Spleen (tissue), 11 donors: ENCODE measurements at regions not wholly inside any gene's neighbourhood (a gene's known extent, or its start where the extent isn't known, plus 50 kb on each side); places are given as distances from the start of the nearest gene placed in this dataset.

ENCODE experiments used
- DNase-seq: peaks from one replicate; pipeline ENCODE4 v3.0.0-alpha.2; 2020
- H3K27ac ChIP-seq, 8 donors: fragments of 200-600 bp; sonication (generic) in 7 of 8; 1 replicate in 4 of 8; 2 replicates in 4 of 8; pipeline versions ENCODE4 v1.5.0 to v1.8.0; 2016 to 2021; ENCODE audit warnings: inconsistent platforms in 4 of 8, mild to moderate bottlenecking in 4 of 8, moderate library complexity in 1 of 8
- H3K27me3 ChIP-seq, 7 donors: fragments of 200-600 bp; sonication (generic) in 6 of 7; replicated peaks in 1 of 7; 1 replicate in 4 of 7; 2 replicates in 3 of 7; pipeline versions ENCODE4 v1.5.0 to v1.8.0; 2016 to 2021; ENCODE audit warnings: inconsistent platforms in 3 of 7, mild to moderate bottlenecking in 1 of 7
- H3K36me3 ChIP-seq, 6 donors: fragments of 200-600 bp; sonication (generic) in 5 of 6; 1 replicate in 4 of 6; 2 replicates in 2 of 6; pipeline versions ENCODE4 v1.5.0 to v1.8.0; 2016 to 2021; ENCODE audit warnings: inconsistent platforms in 2 of 6
- H3K4me1 ChIP-seq, 6 donors: fragments of 200-600 bp; sonication (generic) in 5 of 6; 1 replicate in 3 of 6; 2 replicates in 3 of 6; pipeline versions ENCODE4 v1.5.0 to v1.8.0; 2016 to 2021; ENCODE audit warnings: inconsistent platforms in 3 of 6
- H3K4me3 ChIP-seq, 8 donors: fragments of 200-600 bp; sonication (generic) in 7 of 8; 1 replicate in 4 of 8; 2 replicates in 4 of 8; pipeline versions ENCODE4 v1.5.0 to v1.8.0; 2016 to 2021; ENCODE audit warnings: inconsistent platforms in 4 of 8, mild to moderate bottlenecking in 4 of 8, moderate library complexity in 2 of 8
- H3K9me3 ChIP-seq, 8 donors: fragments of 200-600 bp; sonication (generic) in 7 of 8; 1 replicate in 4 of 8; 2 replicates in 4 of 8; pipeline versions ENCODE4 v1.5.0 to v1.8.0; 2016 to 2021; ENCODE audit warnings: inconsistent platforms in 4 of 8
- CTCF ChIP-seq, 11 experiments: fragments of 200-600 bp in 7 of 11; fragments of 450-650 bp in 4 of 11; sonication (generic) in 4 of 11; IDR thresholded peaks in 8 of 11; conservative IDR thresholded peaks in 3 of 11; 1 replicate in 7 of 11; 2 replicates in 4 of 11; pipeline versions ENCODE4 v1.4.0 to v1.8.0; 2016 to 2021; ENCODE audit warnings: antibody characterized with exemption in 11 of 11, inconsistent platforms in 4 of 11, mild to moderate bottlenecking in 1 of 11
- POLR2A ChIP-seq, 3 donors: fragments of 450-650 bp; IDR thresholded peaks; one replicate each; pipeline ENCODE4 v1.5.1; 2017; ENCODE audit warnings: antibody characterized with exemption in 3 of 3, mild to moderate bottlenecking in 1 of 3
- POLR2AphosphoS5 ChIP-seq, 3 donors: sonication (generic); formaldehyde crosslinking; IDR thresholded peaks; one replicate each; pipeline ENCODE4 v1.5.1; 2017; ENCODE audit warnings: antibody characterized with exemption in 3 of 3
- WGBS, 5 donors: extraction: QIAGEN DNeasy Blood & Tissue Kit in 3 of 5; methylation state at CpG; one replicate each; pipeline versions ENCODE4 v1.1.5 to v1.1.7; 2013 to 2018; 5-methylcytosine and 5-hydroxymethylcytosine counted together
- intact Hi-C: fragments of 100-400 bp; cut with DNase I; formaldehyde crosslinking; loops from one replicate; pipeline ENCODE4 v1.15.0; 2023; ENCODE audit warnings: low total_unique reads
- donor health status: healthy with polysubstance abuse.
- donor health status: DM: no; HTN: no; CAD: no; lungs with moderate emphysema.
- donor health status: DM: no; HTN: no; CAD: no.
- donor health status: Bipolar disorder and iron deficiency.
- donor health status: healthy.
- donor health status: DM: no; HTN: no; CAD: no.
- donor health status: DM: yes; HTN: yes; CAD: no.

- Histone ChIP-seq H3K4me1 (no peaks in the 10 kb centered on the region), H3K36me3 (no peaks in the 10 kb centered on the region), H3K9me3 (peaks cover 0 to 32% (median 8%) of the 10 kb centered on the region in 8 donors), H3K27me3 (no peaks in the 10 kb centered on the region), H3K27ac (no peak overlapping the region), H3K4me3 (no peak overlapping the region)
- 85 to 95% (median 88%) methylated on average over 2 of the region's 2 CpGs for WGBS, 5 donors
- TF ChIP-seq CTCF (IDR thresholded peaks at IDR 0.05 in 8 of 11, conservative IDR thresholded peaks at IDR 0.05 in 3 of 11) (no peak), POLR2AphosphoS5 (IDR thresholded peaks at IDR 0.05) (no peak), POLR2A (IDR thresholded peaks at IDR 0.05) (no peak)
- DNase-seq: no peak
- intact Hi-C loops: no loop called here
Measured at GRCh38 chr13:65555962-65556361, 1674.2 kb downstream of the PCDH9 start.

DNA sequence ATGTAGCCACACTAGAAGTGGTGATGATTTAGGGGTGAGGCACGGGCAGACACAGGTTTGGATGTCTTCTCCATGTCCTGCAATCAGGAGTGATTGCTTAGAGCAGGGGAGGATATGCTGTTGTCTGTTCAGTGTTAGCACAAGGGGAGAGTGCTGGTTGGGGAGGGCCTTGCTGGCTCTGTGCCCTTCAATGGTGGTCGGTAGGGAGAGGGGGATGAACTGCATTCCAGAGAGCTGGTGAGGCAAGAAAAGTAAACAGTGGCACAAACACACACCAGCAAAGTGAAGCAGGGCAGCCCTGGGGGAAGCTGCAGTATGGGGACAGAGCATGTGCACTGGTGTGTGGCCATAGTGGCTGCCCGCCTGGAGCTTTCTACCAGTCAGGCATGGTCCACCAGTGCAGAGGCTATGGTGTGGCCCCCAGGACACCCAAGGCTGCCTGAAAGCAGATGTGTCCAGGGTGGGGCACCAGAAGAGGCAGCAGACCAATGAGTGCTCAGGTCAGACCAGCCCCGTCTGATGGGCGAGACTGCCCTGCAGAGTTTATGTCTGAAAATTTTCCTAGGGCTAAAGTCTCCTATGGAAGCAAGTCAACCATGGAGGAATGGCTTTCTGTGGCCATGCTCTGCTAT is 1676.9 kb downstream of the PCDH9 start:
- H3K9me3 ChIP-seq: peaks cover 0 to 48% (median 17%) of the 10 kb centered on the region in 8 donors
- no peaks in the 10 kb centered on the region for H3K4me1 ChIP-seq
- TF ChIP-seq POLR2A (IDR thresholded peaks at IDR 0.05) (no peak), POLR2AphosphoS5 (IDR thresholded peaks at IDR 0.05) (no peak), CTCF (IDR thresholded peaks at IDR 0.05 in 8 of 11, conservative IDR thresholded peaks at IDR 0.05 in 3 of 11) (no peak)
- WGBS, 5 donors: 54 to 87% (median 65%) methylated on average over 5 of the region's 5 CpGs
- DNase-seq: no peak
- H3K27ac ChIP-seq: no peak overlapping the region
- no peaks in the 10 kb centered on the region for H3K27me3 ChIP-seq
- no peak overlapping the region for H3K4me3 ChIP-seq
- intact Hi-C loops: no loop called here
- no peaks in the 10 kb centered on the region for H3K36me3 ChIP-seq

GRCh38 chr13:65551208-65551607 is 1678.9 kb downstream of the PCDH9 start:
- H3K4me3 ChIP-seq: no peak overlapping the region
- no peak for TF ChIP-seq POLR2A (IDR thresholded peaks at IDR 0.05)
- TF ChIP-seq POLR2AphosphoS5 (IDR thresholded peaks at IDR 0.05): no peak
- TF ChIP-seq CTCF (IDR thresholded peaks at IDR 0.05 in 8 of 11, conservative IDR thresholded peaks at IDR 0.05 in 3 of 11): no peak
- H3K27me3 ChIP-seq: no peaks in the 10 kb centered on the region
- H3K27ac ChIP-seq: no peak overlapping the region
- H3K4me1 ChIP-seq: no peaks in the 10 kb centered on the region
- H3K9me3 ChIP-seq: peaks cover 0 to 51% (median 21%) of the 10 kb centered on the region in 8 donors
- no peaks in the 10 kb centered on the region for H3K36me3 ChIP-seq
- intact Hi-C loops: no loop called here
- no peak for DNase-seq

GRCh38 chr13:65540175-65540574 is 1690.0 kb downstream of the PCDH9 start:
- Histone ChIP-seq H3K27ac (no peak overlapping the region), H3K27me3 (no peaks in the 10 kb centered on the region), H3K9me3 (peaks cover 0 to 13% (median 3%) of the 10 kb centered on the region in 8 donors), H3K4me3 (no peak overlapping the region), H3K36me3 (no peaks in the 10 kb centered on the region), H3K4me1 (no peaks in the 10 kb centered on the region)
- intact Hi-C loops: no loop called here
- DNase-seq: no peak
- TF ChIP-seq POLR2A (IDR thresholded peaks at IDR 0.05) (no peak), POLR2AphosphoS5 (IDR thresholded peaks at IDR 0.05) (no peak), CTCF (IDR thresholded peaks at IDR 0.05 in 8 of 11, conservative IDR thresholded peaks at IDR 0.05 in 3 of 11) (no peak)
- 84 to 92% (median 89%) methylated on average over 3 of the region's 3 CpGs for WGBS, 5 donors
